GM19035 (cell line): ENCODE measurements at regions not wholly inside any gene's neighbourhood (a gene's known extent, or its start where the extent isn't known, plus 50 kb on each side); places are given as distances from the start of the nearest gene placed in this dataset.
"Not testable (repeated sequence)": the region's sequence is repeated elsewhere in the genome, so short reads cannot be mapped to it uniquely, and the experiment has no call there.

Experiments
- ATAC-seq: cut with Tn5 transposase; IDR thresholded peaks from one replicate; pipeline ENCODE4 v1.9.1; 2021; ENCODE audit not compliant: unreplicated experiment

DNA sequence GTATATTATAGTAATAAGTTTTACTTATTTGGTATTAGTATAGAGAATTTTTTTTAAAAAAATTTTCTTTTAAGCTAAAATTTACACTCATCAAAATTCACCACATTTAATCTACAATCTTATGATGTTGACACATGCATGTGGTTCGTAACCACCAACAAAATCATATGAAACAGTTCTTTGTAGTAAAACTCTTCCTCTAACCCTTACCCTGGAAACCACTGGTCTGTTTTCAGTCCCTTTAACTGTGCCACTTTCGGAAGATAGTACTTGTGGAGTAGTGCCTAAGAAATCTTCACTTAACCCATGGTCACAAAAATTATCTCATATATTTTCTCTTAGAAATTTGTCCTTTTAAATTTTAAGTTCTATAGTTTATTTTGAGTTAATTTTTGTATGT lies 1498.8 kb downstream of the MAT2B start:
- ATAC-seq: no peak

DNA sequence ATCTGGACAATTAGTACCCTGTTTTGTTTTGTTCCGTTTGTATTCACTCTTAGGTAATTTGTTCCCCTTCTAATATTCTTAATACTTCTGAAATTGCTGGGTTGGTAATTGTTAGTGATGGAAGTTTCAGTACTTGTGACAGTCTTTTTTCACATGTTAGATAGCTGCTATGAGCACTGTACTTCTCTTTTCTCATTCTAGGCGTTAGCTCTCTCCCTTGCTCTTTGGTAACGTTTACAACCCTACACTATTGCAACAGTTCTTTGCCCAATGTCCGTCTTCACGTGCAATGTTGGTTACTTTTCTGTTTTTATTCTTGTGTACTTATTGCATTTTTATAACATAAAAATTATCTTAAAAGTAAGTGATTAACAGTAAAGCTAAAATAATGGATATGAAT lies 1509.0 kb downstream of the MAT2B start:
- ATAC-seq: no peak

DNA sequence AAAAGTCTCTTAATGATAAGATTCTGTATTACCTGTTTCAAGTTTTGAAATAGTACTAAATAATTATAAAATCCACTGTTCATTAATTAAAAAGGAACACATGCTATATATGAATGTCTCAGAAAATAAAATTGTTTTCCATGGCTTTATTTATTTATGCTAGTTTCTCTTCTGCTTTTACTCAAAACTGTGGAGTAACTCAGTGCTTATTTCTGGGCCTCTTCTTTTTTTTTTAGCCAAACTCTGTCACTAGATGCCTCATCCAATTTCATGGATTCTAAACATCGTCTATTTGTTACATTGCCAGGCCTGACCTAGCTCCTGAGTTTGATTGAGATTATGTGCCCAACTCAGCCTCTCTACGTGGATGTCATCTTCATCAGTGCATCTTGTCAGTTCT lies 1509.7 kb downstream of the MAT2B start:
- ATAC-seq: no peak

DNA sequence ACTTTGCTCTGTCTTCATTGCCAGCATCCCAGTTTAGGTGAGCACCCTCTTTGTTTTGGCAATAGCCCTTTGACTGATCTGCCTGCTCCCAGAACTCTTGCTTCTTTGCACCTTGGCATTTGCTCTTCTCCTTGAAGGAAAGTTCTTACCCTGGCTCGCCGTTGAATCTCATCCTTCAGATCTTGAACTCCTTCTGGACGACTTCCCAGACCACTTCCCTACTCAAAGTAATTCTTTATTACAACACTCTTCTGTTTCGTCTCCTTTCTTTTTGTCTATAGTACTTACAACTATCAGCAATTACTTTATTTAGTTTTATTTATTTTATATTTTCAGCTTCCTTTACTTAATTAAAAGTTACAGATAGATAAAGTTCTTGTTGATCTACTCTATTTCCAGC lies 1510.1 kb downstream of the MAT2B start:
- no peak for ATAC-seq

DNA sequence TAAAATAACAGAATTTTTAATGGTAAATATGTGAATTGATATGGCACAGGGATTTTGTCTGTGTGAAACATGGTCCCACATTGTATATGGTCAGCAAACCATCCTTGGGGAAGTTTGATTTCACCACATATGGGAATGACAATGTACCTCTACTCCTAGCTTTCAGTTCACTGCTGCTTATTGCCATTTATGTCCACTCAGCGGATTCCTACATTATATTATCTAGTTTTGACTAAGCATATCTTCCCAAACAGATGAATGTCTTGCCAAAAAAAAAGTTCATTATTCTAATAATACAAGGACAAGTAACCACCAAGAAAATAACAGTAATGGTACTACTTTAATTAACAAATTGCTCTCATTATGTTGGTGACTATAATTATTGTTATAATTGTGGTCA lies 1521.6 kb downstream of the MAT2B start:
- ATAC-seq: no peak

DNA sequence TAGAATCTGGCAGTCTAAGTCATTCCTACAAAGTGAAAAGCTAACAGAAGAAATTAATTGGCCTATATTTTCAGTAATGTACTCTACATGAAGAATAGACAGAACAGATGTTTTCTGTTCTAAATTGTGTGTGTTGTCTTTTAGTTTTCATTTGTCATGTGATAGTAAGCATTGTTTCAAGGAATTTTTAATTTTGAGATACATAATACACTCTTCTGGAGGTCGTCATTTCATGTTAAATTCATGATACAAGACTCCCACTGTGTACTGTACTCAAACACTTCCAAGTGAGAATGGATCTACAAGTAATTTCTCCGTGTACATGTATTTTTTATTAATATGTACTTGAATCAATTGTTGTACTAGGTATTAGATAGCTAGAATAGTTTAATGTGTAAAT lies 1522.9 kb downstream of the MAT2B start:
- no peak for ATAC-seq

DNA sequence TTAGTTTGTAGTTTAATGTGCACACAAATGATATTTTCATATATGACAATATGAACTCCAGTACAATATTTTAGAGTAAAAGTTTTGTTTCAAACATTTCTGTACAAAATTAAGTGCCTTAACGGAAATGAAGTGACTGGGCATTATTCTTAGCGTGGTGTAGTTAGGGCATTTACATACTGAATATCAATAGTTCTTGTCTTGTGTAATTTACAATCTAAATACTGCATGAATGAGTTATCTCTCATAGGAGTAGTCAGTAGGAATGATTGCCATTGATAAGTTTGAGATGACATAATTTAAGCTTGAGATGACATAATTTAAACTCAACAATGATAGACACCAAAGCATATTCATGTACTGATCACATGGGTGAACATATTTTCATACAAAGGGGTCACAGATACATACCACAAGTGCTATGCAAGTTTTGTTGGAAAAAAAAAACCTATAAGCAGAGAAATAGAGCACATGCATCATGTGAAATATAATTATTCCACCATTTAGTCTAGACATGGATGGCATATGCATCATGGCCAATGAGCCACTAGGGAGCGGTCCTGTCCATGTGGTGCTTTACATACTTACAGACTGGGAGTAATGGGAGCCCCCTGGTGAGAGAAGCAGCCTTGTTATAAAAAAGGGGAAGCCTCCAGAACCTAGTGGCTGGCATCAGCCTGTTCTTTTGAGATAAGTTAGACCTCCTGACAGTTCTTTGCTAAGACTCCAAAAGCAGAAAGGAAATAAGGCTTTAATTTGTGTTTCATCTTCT lies 1523.9 kb downstream of the MAT2B start:
- ATAC-seq: no peak

DNA sequence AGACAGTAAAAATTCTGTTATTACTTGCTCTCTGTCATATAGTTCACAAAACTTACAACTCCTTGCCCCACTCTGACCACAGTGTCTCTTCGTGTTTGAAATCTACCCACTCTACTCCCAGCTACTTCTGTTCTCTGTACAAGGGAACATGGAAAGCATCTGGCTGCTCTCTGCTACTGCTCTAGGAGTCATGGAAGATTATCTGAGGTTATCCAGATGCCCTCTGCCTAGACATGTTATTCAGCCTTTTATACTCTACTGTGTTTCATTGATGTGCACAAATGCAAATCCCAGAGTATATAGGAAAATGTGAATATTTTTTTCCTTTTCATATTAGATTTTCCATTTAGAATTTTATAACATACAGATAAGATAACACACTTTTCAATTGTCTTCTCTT lies 1525.6 kb downstream of the MAT2B start:
- no peak for ATAC-seq

DNA sequence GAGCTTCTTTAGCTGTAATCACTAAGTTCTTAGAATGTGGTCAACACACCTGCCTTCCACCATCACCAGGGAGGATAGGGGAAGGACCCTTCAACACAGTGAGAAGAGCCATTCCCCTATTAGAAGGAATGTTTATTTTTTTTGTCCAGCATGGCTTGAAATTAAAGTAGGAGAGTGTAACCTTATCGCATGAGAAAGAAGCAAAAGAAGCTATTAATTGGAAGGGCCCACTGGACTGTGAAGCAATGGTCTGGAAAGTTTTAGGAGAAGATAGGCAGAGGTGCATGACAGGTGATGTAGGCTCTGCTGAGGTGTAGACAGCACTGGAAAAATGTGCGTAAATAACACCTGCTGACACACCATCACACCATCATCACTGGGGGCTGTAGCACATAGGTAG lies 1526.0 kb downstream of the MAT2B start:
- ATAC-seq: no peak

DNA sequence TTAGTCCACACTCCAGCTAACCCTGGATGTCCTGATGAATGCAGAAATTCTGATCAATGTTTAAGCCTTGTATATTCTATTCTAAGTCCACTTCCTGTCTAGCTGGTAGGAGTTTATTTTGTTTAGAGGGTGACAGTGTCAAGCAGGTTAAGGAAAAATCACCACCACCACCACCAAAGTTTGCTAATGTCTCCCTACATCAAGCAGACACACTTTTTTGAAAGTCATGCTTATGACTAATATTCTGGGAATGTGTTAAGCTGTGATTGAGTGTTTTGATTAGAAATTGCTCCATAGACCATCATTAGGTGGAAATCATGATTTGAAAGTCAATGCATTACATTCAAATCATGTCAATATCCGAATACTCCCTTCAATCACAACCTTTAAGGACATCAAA lies 1530.1 kb downstream of the MAT2B start:
- no peak for ATAC-seq

DNA sequence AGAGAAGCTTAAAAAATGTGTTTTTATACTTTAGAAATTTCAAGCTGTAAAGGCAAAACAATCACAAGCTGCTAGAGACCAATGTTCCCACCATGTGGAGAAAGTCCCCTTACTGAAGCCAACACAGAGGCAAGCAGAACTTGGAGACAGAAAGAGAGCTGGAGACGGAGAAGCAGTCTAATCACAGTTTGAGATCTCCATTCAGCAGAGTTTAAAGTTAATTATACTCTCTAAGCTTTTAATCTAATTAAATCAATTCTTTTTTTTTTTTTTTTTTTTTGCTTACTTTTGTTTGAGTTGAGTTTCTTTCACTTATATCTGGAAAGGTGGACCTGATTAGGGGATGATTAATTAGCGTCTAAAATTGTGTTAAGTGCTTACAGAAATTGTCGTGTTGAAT lies 1534.3 kb downstream of the MAT2B start:
- ATAC-seq: no peak

DNA sequence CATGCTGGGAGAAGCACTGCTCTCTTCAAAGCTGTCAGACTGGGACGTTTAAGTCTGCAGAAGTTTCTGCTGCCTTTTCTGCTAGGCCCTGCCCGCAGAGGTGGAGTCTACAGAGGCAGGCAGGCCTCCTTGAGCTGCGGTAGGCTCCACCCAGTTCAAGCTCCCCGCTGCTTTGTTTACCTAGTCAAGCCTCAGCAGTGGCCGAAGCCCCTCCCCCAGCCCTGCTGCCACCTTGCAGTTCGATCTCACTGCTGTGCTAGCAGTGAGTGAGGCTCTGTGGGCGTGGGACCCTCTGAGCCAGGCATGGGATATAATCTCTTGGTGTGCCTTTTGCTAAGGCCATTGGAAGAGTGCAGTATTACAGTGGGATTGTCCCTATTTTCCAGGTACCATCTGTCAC lies 1540.5 kb downstream of the MAT2B start:
- ATAC-seq: not testable (repeated sequence)

DNA sequence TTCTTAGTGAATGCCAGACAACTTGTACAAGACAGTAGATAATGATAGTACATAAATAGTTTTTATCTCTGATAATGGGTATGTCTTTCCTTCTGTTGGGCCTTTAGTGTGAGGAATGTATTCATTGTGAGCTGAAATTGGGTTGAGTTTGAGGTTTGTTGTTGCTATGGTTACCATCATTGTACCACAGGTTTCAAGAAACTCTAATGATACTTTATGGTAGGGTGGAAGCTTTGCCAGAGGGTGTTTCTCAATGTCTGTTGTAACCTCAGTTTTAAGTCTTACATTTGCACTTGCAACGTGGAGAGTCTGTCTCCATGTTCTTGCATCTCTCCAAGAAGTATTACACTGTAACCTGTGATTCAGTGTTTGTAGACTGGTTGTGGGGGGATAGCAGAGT lies 1550.1 kb downstream of the MAT2B start:
- no peak for ATAC-seq

DNA sequence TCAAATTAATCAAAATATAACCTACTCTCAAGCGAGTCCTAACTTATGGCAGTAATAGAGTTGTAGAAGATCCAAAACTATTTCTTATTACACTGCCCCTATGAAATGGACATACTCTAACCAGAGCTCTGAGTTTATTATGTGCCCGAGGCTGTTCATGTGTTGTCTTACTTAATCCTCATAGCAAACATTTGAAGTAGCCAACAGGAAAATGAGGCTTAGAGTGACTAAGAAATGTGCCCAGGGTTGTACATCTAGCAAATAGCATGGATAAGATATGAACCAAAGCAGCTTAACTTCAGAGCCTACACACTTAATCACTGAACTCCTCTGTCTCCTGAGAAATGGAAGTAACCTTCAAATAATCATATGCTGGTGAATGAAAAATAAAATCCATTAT lies 1551.7 kb downstream of the MAT2B start:
- no peak for ATAC-seq

DNA sequence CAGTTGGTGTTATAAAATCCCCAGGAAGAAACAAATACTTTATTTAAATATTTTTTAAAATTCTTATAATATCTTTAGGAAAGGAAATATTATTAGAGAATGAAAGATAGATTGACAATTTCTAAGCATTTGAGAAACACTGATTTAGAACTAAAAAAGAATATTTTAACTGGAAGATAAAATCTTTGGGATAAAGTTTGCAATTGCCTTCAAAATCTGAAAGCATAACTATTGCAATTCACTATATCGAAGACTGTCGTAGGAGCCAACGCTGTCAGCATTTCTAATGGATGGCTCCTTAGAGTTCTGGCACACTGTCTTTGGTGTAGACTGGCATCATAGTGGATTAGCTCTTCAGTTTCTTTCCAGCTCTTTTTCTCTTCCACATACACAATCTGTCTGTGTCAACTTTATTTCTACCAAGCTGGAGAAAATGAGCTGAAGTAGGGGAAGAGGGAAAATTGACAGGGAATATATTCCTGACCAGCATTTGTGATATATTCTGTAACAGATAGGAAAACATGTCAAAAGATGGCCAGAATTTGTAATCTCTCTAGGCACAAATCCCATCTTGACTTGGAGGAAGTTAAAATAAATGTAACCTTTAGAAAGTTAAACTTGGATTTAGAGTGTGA lies 1561.4 kb downstream of the MAT2B start:
- no peak for ATAC-seq

DNA sequence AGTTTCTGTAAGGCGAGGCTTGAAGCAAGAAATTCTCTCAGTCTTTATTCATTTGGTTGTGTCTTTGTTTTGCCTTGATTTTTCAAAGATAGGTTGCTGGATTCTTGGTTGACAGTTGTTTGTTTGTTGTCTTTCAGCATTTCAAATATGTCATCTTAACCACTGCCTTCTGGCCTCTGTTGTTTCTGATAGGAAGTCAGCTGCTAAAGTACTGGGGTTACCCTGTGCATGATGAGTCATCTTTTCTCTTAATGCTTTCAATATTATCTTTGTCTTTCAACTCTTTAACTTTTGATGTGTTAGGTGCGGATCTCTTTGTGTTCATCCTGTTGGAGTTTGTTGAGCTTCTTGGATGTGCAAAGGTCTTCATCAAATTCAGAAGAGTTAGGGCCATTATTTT lies 1571.3 kb downstream of the MAT2B start:
- ATAC-seq: no peak

DNA sequence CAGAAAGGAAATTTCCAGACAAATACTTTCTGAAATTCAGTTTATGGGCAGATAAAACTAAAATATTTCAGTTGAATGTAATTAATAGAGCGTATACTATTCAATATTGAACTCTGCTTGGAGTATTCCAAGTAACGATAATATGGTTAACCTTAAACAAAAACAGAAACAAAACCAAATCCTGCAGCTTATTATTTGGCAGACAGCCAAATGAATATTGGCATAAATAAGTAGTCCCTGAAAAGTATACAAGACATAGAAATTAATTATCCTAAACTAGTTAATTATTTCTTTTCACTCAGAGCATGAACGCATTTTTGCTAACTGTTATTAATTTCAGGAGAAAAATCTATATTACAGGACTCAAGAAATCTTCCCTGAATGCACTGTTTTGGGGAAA lies 1574.0 kb downstream of the MAT2B start:
- ATAC-seq: no peak

DNA sequence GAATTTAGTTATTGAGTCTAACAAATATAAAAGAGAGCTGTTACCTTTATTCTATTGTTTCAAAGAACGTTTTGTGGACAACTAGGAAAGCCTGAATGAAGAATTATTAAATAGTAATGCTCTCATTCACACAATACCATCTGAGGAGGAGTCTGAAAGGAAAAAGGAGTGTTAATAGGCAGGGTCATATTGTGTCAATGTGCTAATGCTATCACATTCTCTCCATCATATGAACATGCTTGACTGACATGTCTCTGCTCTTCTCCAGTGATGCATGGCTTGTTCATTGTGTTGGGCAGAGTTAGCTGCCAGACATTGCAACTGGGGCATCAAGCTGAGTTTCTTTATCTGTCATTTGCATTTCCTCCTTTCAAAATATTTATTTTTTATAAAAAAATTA lies 1578.0 kb downstream of the MAT2B start:
- ATAC-seq: no peak

DNA sequence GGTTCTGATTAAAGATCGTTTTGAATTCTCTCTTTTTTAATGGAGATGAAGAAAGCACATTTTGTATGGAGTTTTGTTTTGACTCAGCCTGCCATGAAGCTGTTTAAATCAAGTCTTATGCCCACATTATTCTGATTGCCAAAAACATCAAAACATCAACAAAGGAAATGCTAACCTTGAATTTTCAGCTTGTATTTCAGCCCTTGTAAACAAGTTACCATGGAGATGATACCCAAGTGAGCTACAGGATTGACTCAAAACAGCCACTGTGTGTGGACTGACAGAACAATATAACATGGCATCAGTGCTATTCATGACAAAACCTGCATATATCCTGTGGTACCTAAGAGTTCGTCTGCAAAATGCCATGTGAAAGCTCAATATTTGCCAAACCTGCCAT lies 1581.0 kb downstream of the MAT2B start:
- ATAC-seq: no peak

DNA sequence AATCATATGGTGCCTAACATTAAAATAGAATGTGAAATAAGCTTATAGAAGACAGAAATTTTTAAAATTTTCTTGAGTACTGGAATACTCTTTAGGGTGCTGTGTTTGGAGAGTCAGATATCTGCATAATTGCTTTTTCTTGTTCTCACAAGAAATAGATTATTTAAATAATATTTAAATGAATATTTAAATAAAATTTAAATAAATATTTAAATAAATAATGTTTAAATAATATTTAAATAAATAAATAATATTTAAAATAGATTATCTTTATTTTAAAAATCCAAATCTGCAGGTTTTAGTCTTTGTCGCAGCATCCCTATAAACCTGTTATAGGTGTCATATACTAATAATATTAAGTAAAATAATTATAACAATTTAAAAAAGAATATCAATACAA lies 1589.4 kb downstream of the MAT2B start:
- ATAC-seq: no peak

DNA sequence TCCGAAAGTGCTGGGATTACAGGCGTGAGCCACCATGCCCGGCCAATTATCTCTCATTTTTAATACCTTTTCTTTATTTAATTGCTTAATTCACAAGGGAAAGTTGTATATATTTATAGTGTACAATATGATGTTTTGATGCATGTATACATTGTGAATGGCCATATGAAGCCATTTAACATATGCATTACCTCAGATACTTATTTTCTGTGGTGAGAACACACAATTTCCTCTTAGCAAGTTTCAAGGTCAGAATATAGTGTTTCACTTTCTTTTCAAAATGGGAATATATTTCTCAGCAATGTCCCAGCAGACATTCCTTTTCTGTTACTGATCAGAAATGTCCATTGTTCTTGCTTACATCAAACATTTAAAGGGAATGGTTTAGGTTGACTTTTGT lies 1596.3 kb downstream of the MAT2B start:
- no peak for ATAC-seq

DNA sequence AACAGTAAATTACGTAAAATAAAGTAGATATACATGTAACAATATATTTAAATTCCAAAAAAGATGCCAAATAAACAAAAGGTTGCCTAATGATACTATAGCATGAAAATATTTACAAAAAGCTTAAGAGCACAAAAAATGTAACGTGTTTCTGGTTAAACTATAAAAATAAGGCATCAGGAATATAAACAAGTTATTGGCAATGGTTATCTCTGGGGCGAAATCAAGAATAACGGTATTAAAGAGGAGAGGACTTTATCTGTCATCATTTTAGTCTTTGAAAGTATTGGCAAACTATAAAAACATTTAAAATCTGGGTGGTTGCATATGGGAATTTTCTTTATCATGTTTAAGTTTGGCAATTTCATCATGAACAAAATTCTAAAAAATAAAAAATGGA lies 1599.2 kb downstream of the MAT2B start:
- ATAC-seq: no peak

DNA sequence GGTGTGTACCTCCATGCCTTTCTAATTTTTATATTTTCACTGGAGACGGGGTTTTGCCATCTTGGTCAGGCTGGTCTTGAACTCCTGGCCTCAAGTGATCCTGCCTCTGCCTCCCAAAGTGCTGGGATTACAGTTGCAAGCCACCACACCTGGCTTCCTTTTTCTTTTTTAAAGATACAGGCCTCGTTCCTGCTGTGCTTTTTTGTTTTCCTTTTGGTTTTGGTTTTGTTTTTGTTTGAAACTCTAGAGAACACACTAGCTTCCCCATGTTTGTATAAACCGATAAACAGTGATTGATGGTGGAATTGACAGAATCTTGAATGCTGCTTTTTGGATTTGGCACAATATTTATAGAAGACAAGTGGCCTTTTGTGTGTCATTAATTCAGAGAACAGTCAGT lies 1603.4 kb downstream of the MAT2B start:
- no peak for ATAC-seq
